Suprapubic skin (tissue), 4 donors: ENCODE measurements at regions not wholly inside any gene's neighbourhood (a gene's known extent, or its start where the extent isn't known, plus 50 kb on each side); places are given as distances from the start of the nearest gene placed in this dataset.

Source experiments
- POLR2A ChIP-seq, 2 donors: fragments of 450-650 bp; IDR thresholded peaks; one replicate each; pipeline ENCODE4 v1.6.1; 2017; ENCODE audit warnings: antibody characterized with exemption in 2 of 2, mild to moderate bottlenecking in 2 of 2, moderate library complexity in 2 of 2
- POLR2AphosphoS5 ChIP-seq, 3 donors: sonication (generic); formaldehyde crosslinking; IDR thresholded peaks; one replicate each; pipeline ENCODE4 v1.6.1; 2017; ENCODE audit warnings: antibody characterized with exemption in 3 of 3
- TF ChIP-seq, protein P1 (sequence below), 2 donors: fragments of 200-600 bp in 1 of 2; fragments of 450-650 bp in 1 of 2; sonication (generic) in 1 of 2; IDR thresholded peaks; one replicate each; pipeline ENCODE4 v1.5.1; 2016 to 2019; ENCODE audit warnings: antibody characterized with exemption in 2 of 2, mild to moderate bottlenecking in 1 of 2, moderate library complexity in 1 of 2

DNA sequence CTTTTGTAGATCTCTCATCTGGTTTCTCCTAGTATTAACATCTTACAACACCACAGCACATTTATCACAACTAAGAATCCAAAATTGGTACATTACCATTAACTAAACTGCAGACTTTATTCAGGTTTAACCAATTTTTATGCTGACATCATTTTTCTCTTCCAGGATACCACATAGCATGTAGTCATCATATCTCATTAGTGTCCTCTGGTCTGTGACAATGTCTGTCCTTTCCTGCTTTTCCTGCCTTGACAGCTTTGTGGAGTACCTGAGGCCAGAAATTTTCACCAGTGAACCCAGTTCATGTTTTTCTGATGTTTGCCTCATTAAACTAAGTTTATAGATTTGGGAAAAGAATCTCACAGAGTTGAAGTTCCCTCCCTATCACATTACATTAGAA, 294.7 kb upstream of the TNC start:
- TF ChIP-seq POLR2A (IDR thresholded peaks at IDR 0.05) (no peak), POLR2AphosphoS5 (IDR thresholded peaks at IDR 0.05) (no peak)
- TF ChIP-seq, protein P1, sequence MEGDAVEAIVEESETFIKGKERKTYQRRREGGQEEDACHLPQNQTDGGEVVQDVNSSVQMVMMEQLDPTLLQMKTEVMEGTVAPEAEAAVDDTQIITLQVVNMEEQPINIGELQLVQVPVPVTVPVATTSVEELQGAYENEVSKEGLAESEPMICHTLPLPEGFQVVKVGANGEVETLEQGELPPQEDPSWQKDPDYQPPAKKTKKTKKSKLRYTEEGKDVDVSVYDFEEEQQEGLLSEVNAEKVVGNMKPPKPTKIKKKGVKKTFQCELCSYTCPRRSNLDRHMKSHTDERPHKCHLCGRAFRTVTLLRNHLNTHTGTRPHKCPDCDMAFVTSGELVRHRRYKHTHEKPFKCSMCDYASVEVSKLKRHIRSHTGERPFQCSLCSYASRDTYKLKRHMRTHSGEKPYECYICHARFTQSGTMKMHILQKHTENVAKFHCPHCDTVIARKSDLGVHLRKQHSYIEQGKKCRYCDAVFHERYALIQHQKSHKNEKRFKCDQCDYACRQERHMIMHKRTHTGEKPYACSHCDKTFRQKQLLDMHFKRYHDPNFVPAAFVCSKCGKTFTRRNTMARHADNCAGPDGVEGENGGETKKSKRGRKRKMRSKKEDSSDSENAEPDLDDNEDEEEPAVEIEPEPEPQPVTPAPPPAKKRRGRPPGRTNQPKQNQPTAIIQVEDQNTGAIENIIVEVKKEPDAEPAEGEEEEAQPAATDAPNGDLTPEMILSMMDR (IDR thresholded peaks at IDR 0.05): no peak
